Erythroblast (primary cell): ENCODE measurements at regions not wholly inside any gene's neighbourhood (a gene's known extent, or its start where the extent isn't known, plus 50 kb on each side); places are given as distances from the start of the nearest gene placed in this dataset.
"Not testable (repeated sequence)": the region's sequence is repeated elsewhere in the genome, so short reads cannot be mapped to it uniquely, and the experiment has no call there.

Experiments used
- DNase-seq, 2 experiments: peaks; one replicate each; lab custom pipeline; 2025; lab: John Stamatoyannopoulos, UW
- GATA1 ChIP-seq: IDR thresholded peaks from 2 replicates; pipeline ENCODE4 v1.6.1; 2011; ENCODE audit warnings: low read depth, mild to moderate bottlenecking, control low read depth, low read length, moderate library complexity
- POLR2A ChIP-seq: IDR thresholded peaks from 2 replicates; pipeline ENCODE4 v1.6.1; 2011; ENCODE audit warnings: mild to moderate bottlenecking, low read length

GRCh38 chr6:25138934-25139415 is 140.2 kb upstream of the CARMIL1 start:
- peak in 1 of 2 experiments; percentile 54 for DNase-seq
- TF ChIP-seq GATA1, result no peak
- no peak for TF ChIP-seq POLR2A

GRCh38 chr6:25139608-25140007 is 139.6 kb upstream of the CARMIL1 start:
- DNase-seq, result not testable (repeated sequence)

DNA sequence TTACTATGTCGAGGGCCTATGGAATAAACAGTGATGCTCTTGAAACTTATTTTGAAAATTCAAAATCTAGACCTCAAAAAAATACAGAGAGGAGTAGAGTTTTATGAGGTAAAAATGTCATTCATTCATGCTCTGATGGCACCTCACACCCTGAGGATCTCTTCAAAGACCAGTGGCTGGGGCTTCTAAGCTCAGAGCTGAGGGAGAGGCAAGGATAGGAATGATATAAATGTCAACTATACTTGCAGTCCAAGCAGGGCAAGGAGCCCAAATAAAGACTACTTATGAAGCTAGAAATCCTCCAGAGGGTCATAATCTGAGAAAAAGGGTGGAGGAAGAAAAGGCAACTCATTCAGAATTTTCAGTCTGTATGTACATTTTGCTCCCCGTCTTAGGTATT is 136.7 kb upstream of the CARMIL1 start:
- no peak for DNase-seq

GRCh38 chr6:25144919-25145318 is 134.3 kb upstream of the CARMIL1 start:
- TF ChIP-seq POLR2A (no peak), GATA1 (no peak)
- DNase-seq, result no peak

More for the DNA sequence above, 136.7 kb upstream of the CARMIL1 start:
- TF ChIP-seq GATA1, result no peak
- TF ChIP-seq POLR2A, result no peak

DNA sequence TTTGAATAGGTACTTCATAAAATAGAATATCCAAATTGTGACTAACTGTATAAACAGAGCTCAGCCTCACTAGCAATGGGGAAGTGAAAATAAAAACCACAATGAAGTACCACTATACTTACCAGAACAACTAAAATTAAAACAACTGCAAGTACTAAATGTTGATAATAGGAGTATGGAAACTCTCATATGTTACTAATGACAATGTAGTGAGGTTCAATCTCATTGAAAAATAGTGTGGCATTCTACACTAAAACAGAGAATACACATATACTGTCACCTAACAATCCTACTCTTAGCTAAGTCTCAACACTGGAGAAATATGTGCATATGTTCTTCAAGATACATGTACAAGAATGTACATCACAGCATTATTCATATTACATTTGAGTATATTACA is 132.0 kb upstream of the CARMIL1 start:
- TF ChIP-seq GATA1 (no peak), POLR2A (no peak)
- no peak for DNase-seq

- TF ChIP-seq GATA1 (no peak), POLR2A (no peak)
- no peak for DNase-seq
These were observed 129.1 kb upstream of the CARMIL1 start for GRCh38 chr6:25150031-25150430.

DNA sequence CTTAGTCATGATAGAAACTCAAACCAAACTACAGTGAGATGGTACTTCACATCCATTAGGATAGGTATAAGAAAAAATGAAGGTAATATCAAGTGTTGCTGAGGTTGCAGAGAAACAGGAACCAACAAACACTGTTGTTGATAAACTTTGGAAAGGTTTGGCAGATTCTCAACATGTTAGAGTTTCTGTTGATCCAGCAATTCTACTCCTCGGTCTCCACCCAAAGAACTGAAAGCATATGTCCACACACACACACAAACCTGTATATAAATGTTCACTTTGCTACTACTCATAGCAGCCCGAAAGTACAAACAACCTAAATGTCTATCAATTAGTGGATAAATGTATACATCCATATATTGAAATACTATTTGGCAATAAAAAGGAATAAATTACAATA is 128.3 kb upstream of the CARMIL1 start:
- TF ChIP-seq GATA1, result no peak
- TF ChIP-seq POLR2A, result no peak

GRCh38 chr6:25153079-25153478 is 126.1 kb upstream of the CARMIL1 start:
- no peak for DNase-seq
- no peak for TF ChIP-seq POLR2A
- TF ChIP-seq GATA1, result no peak

More for the DNA sequence above, 128.3 kb upstream of the CARMIL1 start:
- no peak for DNase-seq

GRCh38 chr6:25154034-25154596 is 125.1 kb upstream of the CARMIL1 start:
- DNase-seq, result no peak
- TF ChIP-seq POLR2A (no peak), GATA1 (no peak)

DNA sequence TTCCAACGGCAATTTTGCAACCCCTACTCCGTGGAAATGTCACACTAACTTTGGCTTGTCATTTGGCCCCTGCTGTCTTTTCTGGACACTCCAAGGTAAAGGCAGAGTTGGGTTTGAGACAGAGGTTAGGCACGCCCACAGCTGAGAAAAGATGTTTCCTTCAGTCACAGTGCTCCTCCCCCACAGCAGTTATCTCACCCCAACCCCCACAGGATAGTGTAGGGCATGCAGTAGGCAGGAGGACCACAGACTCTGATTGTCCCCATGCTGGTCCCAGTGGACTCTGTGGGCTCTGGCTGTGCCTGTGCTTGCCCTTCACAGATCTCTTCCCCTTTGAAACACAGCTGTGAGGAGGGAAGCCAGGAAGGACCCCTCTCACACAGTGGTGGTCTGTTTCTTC is 124.0 kb upstream of the CARMIL1 start:
- DNase-seq, result peak; percentile 5 to 35
- TF ChIP-seq GATA1 (no peak), POLR2A (no peak)

GRCh38 chr6:25156123-25156522 is 123.1 kb upstream of the CARMIL1 start:
- DNase-seq, result no peak
- no peak for TF ChIP-seq POLR2A
- no peak for TF ChIP-seq GATA1

DNA sequence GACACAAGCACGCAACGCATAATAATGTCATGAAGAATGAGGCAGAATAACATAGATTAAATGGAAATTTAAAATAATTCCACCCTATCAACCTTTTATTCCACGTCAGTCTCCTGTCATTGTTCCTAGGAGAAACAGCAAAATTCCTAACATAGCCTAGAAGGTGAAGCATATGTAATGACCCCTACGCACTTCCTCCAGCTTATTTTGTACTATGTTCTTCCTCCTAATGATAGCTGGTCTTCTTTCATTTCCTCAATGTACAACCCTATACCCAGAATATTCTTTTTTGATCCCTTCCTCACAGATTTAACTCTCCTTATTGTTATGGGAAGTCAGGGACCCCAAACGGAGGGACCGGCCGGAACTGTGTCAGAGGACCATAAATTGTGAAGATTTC is 122.0 kb upstream of the CARMIL1 start:
- DNase-seq, result no peak
- TF ChIP-seq POLR2A (no peak), GATA1 (no peak)

DNA sequence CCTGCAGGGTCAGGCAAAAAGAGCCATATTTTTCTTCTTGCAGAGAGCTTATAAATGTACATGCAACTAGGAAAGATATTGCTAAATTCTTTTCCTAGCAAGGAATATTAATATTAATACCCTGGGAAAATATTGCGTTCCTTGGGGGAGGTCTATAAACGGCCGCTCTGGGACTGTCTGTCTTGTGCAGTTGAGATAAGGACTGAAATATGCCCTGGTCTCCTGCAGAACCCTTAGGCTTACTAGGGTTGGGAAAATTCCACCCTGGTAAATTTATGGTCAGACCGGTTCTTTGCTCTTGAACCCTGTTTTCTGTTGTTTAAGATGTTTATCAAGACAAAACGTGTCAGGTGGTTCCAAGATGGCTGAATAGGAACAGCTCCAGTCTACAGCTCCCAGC is 121.3 kb upstream of the CARMIL1 start:
- TF ChIP-seq POLR2A (no peak), GATA1 (no peak)
- peak in 1 of 2 experiments; percentile 15 for DNase-seq

- DNase-seq, result not testable (repeated sequence)
These were observed 119.0 kb upstream of the CARMIL1 start for GRCh38 chr6:25160134-25160533.

DNA sequence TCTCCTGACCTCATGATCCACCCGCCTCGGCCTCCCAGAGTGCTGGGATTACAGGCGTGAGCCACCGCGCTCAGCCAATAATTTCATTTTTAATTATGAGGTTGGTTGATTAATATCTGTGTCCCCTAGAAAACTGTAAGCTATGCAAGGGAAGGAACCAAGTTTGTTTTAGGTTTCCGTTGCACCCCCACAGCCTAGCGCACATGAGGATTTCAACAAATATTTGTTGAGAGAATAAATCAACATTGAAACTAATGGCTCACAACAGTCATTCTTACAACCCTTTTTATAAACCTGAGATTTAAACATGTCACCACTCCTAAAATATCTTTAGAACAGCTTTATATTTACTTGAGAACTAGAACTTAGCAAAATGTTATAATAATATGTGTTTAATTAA is 114.0 kb upstream of the CARMIL1 start:
- DNase-seq, result peak in 1 of 2 experiments; percentile 17
- TF ChIP-seq GATA1 (no peak), POLR2A (no peak)

GRCh38 chr6:25165800-25166199 is 113.4 kb upstream of the CARMIL1 start:
- peak; percentile 40 to 74 for DNase-seq
- no peak for TF ChIP-seq POLR2A
- TF ChIP-seq GATA1, result no peak
